ENCODE measurements at regions not wholly inside any gene's neighbourhood (a gene's known extent, or its start where the extent isn't known, plus 50 kb on each side); places are given as distances from the start of the nearest gene placed in this dataset.

- TF ChIP-seq, protein P1, sequence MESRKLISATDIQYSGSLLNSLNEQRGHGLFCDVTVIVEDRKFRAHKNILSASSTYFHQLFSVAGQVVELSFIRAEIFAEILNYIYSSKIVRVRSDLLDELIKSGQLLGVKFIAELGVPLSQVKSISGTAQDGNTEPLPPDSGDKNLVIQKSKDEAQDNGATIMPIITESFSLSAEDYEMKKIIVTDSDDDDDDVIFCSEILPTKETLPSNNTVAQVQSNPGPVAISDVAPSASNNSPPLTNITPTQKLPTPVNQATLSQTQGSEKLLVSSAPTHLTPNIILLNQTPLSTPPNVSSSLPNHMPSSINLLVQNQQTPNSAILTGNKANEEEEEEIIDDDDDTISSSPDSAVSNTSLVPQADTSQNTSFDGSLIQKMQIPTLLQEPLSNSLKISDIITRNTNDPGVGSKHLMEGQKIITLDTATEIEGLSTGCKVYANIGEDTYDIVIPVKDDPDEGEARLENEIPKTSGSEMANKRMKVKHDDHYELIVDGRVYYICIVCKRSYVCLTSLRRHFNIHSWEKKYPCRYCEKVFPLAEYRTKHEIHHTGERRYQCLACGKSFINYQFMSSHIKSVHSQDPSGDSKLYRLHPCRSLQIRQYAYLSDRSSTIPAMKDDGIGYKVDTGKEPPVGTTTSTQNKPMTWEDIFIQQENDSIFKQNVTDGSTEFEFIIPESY (IDR thresholded peaks at IDR 0.05; ENCODE audit: extremely low read depth, insufficient replicate concordance, low read length): no peak
- TF ChIP-seq, protein P2, sequence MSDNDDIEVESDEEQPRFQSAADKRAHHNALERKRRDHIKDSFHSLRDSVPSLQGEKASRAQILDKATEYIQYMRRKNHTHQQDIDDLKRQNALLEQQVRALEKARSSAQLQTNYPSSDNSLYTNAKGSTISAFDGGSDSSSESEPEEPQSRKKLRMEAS (IDR thresholded peaks at IDR 0.05): no peak
- TF ChIP-seq JUND (IDR thresholded peaks at IDR 0.05): no peak
These were observed 359.9 kb upstream of the DCC start (continued) for GRCh38 chr18:51980101-51980500.

DNA sequence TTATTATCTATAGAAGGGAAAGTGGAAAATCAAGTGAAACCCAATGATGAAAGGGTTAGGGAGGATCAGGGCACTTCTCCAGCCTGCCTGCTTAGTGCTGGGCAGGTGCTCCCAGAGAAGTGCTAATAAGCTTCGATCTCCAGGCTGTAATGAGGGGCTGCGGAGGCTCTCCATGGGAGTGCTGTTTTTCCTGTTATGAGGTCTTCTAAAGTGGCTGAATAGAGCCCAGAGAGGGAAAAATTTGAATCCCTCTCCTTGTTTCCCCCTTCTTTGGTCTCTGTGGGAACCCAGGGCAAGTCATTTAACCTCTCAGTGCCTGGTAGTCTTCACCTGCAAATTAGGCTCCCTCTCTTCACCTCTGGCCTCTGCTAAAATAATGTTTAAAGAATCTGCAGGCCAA lies 351.7 kb upstream of the DCC start:
- intact Hi-C loops (cut with micrococcal nuclease): no loop called here
- TF ChIP-seq, protein P2 (IDR thresholded peaks at IDR 0.05): no peak
- TF ChIP-seq TCF7L2 (IDR thresholded peaks at IDR 0.05; ENCODE audit: borderline replicate concordance, extremely low read depth, insufficient read depth, insufficient read length): no peak
- no peak for TF ChIP-seq POLR2A (IDR thresholded peaks at IDR 0.05; ENCODE audit: borderline replicate concordance, extremely low read depth, insufficient read depth, insufficient read length)
- TF ChIP-seq YY1 (IDR thresholded peaks at IDR 0.05; ENCODE audit: extremely low read depth, insufficient replicate concordance, low read depth, low read length): no peak
- no peak for ATAC-seq
- H3K27me3 ChIP-seq (ENCODE audit: insufficient read depth, low read length): no peaks in the 10 kb centered on the region
- RAD21 ChIA-PET (ENCODE audit: low non-redundant PET in 1 of 2, low total read pairs in 2 of 2, uncharacterized antibody in 2 of 2, unreplicated experiment in 2 of 2): no interaction called here
- no peak for DNase-seq (ENCODE audit: low read depth, low spot score)
- H3K36me3 ChIP-seq (ENCODE audit: control insufficient read depth in 1 of 2, insufficient read depth in 2 of 2, low read length in 2 of 2): no peaks in the 10 kb centered on the region
- H3K9me2 ChIP-seq (ENCODE audit: insufficient read depth): no peaks in the 10 kb centered on the region
- no peak overlapping the region for H3K4me2 ChIP-seq (ENCODE audit: low read length)
- H3K27ac ChIP-seq (ENCODE audit: low read depth, low read length): no peak overlapping the region
- BruUV-seq (replicated peaks): no TSS peak
- H3K79me2 ChIP-seq (ENCODE audit: insufficient read depth, low read length): no peaks in the 10 kb centered on the region
- H3K4me1 ChIP-seq (ENCODE audit: control insufficient read depth in 1 of 2, insufficient read depth in 2 of 2, low read length in 2 of 2): no peaks in the 10 kb centered on the region
- H2AFZ ChIP-seq (ENCODE audit: low read depth, low read length, poor library complexity, severe bottlenecking): no peak overlapping the region
- POLR2A ChIA-PET: no interaction called here
- CTCF ChIA-PET: no interaction called here
- H3K9ac ChIP-seq (ENCODE audit: low read length): no peak overlapping the region
- H4K20me1 ChIP-seq (ENCODE audit: insufficient read depth): no peaks in the 10 kb centered on the region
- H3K4me3 ChIP-seq (replicated peaks in 1 of 2; ENCODE audit: low read depth in 1 of 2, low read length in 2 of 2): no peak overlapping the region
- peaks cover 6 to 36% of the 10 kb centered on the region in 2 experiments; a peak in 3 of 4 replicates for H3K9me3 ChIP-seq (ENCODE audit: control insufficient read depth in 1 of 2, insufficient read depth in 1 of 2, low read depth in 1 of 2, low read length in 2 of 2)

Measured in HCT116 (cell line).